Liver (tissue), 8 donors: ENCODE measurements at regions not wholly inside any gene's neighbourhood (a gene's known extent, or its start where the extent isn't known, plus 50 kb on each side); places are given as distances from the start of the nearest gene placed in this dataset.

Experiments
- DNase-seq: peaks from one replicate; pipeline ENCODE4 v3.0.0-alpha.2; 2017; ENCODE audit warnings: low spot score
- H3K27ac ChIP-seq, 2 donors: one replicate each; pipeline ENCODE4 v1.7.0; 2013; ENCODE audit warnings: inconsistent platforms in 2 of 2, low read length in 2 of 2, control low read depth in 1 of 2, low read depth in 1 of 2, mild to moderate bottlenecking in 1 of 2
- H3K27me3 ChIP-seq, 4 donors: one replicate each; pipeline versions ENCODE4 v1.6.1 to v1.7.0; 2013; ENCODE audit warnings: low read length in 3 of 4, inconsistent platforms in 1 of 4, mild to moderate bottlenecking in 1 of 4, moderate library complexity in 1 of 4; ENCODE audit not compliant: control insufficient read depth in 4 of 4, insufficient read depth in 4 of 4
- H3K36me3 ChIP-seq, 4 donors: one replicate each; pipeline versions ENCODE4 v1.6.1 to v1.7.0; 2013; ENCODE audit warnings: low read length in 3 of 4, mild to moderate bottlenecking in 3 of 4, low read depth in 1 of 4, moderate library complexity in 1 of 4; ENCODE audit not compliant: control insufficient read depth in 4 of 4, insufficient read depth in 3 of 4
- H3K4me1 ChIP-seq, 4 donors: one replicate each; pipeline versions ENCODE4 v1.6.1 to v1.7.0; 2013; ENCODE audit warnings: low read length in 3 of 4, mild to moderate bottlenecking in 3 of 4, moderate library complexity in 1 of 4; ENCODE audit not compliant: control insufficient read depth in 4 of 4, insufficient read depth in 4 of 4
- H3K4me3 ChIP-seq, 3 donors: one replicate each; pipeline versions ENCODE4 v1.6.1 to v1.7.0; 2013; ENCODE audit warnings: low read length in 3 of 3, control low read depth in 1 of 3, low read depth in 1 of 3, mild to moderate bottlenecking in 1 of 3
- H3K9ac ChIP-seq, 2 donors: one replicate each; pipeline ENCODE4 v1.7.0; 2013; ENCODE audit warnings: low read length in 2 of 2, mild to moderate bottlenecking in 2 of 2, moderate library complexity in 2 of 2, control low read depth in 1 of 2, low read depth in 1 of 2
- H3K9me3 ChIP-seq, 4 donors: one replicate each; pipeline versions ENCODE4 v1.6.1 to v1.7.0; 2013; ENCODE audit warnings: low read length in 3 of 4; ENCODE audit not compliant: control insufficient read depth in 4 of 4
- ATF3 ChIP-seq: IDR thresholded peaks from 2 replicates; pipeline ENCODE4 v1.6.1; 2016; ENCODE audit warnings: antibody characterized with exemption
- CTCF ChIP-seq: fragments of 150-350 bp; IDR thresholded peaks from 2 replicates; pipeline ENCODE4 v1.5.1; 2017; ENCODE audit warnings: improper control_type of control experiment, low read depth, low read length; ENCODE audit not compliant: missing input control
- EGR1 ChIP-seq, 2 donors: IDR thresholded peaks; 2 replicates each; pipeline ENCODE4 v1.6.1; 2016 to 2018; ENCODE audit warnings: antibody characterized with exemption in 2 of 2, low read depth in 2 of 2
- FOXA2 ChIP-seq: IDR thresholded peaks from 2 replicates; pipeline ENCODE4 v1.6.1; 2016; ENCODE audit warnings: antibody characterized with exemption
- GABPA ChIP-seq, 2 donors: IDR thresholded peaks in 1 of 2; conservative IDR thresholded peaks in 1 of 2; 2 replicates each; pipeline ENCODE4 v1.6.1; 2016; ENCODE audit warnings: antibody characterized with exemption in 2 of 2, mild to moderate bottlenecking in 1 of 2, moderate library complexity in 1 of 2
- HNF4G ChIP-seq: IDR thresholded peaks from 2 replicates; pipeline ENCODE4 v1.6.1; 2016; ENCODE audit warnings: antibody characterized with exemption
- RAD21 ChIP-seq, 2 donors: IDR thresholded peaks; 2 replicates each; pipeline ENCODE4 v1.6.1; 2016; ENCODE audit warnings: antibody characterized with exemption in 2 of 2, mild to moderate bottlenecking in 2 of 2
- REST ChIP-seq: IDR thresholded peaks from 2 replicates; pipeline ENCODE4 v1.6.1; 2016; ENCODE audit warnings: antibody characterized with exemption, mild to moderate bottlenecking
- RXRA ChIP-seq, 2 donors: IDR thresholded peaks; 2 replicates each; pipeline ENCODE4 v1.6.1; 2017 to 2018; ENCODE audit warnings: antibody characterized with exemption in 2 of 2, mild to moderate bottlenecking in 1 of 2
- SP1 ChIP-seq: IDR thresholded peaks from 2 replicates; pipeline ENCODE4 v1.6.1; 2018; ENCODE audit warnings: antibody characterized with exemption, mild to moderate bottlenecking
- TAF1 ChIP-seq: conservative IDR thresholded peaks from 2 replicates; pipeline ENCODE4 v1.6.1; 2016; ENCODE audit warnings: antibody characterized with exemption, mild to moderate bottlenecking
- ZBTB33 ChIP-seq: IDR thresholded peaks from 2 replicates; pipeline ENCODE4 v1.6.1; 2016; ENCODE audit warnings: antibody characterized with exemption
- WGBS: extraction: QIAGEN DNeasy Blood & Tissue Kit; methylation state at CpG from one replicate; pipeline ENCODE4 v1.1.7; 2013; 5-methylcytosine and 5-hydroxymethylcytosine counted together
- donor health status: healthy.
- donor health status: healthy.
- donor health status: healthy.
- donor health status: healthy.
- donor health status: healthy.

GRCh38 chr16:55142405-55142804, 181.6 kb upstream of the IRX6 start:
- no peak for DNase-seq
- peaks cover 0 to 2% (median 0%) of the 10 kb centered on the region in 4 donors for H3K9me3 ChIP-seq
- no peak overlapping the region for H3K9ac ChIP-seq
- H3K27ac ChIP-seq = no peak overlapping the region
- H3K4me3 ChIP-seq = no peak overlapping the region
- no peaks in the 10 kb centered on the region for H3K36me3 ChIP-seq
- 85% methylated on average over 4 of the region's 4 CpGs for WGBS
- TF ChIP-seq RXRA (IDR thresholded peaks at IDR 0.05) = no peak
- no peak for TF ChIP-seq FOXA2
- H3K27me3 ChIP-seq = no peaks in the 10 kb centered on the region
- peaks cover 0 to 3% (median 0%) of the 10 kb centered on the region in 4 donors for H3K4me1 ChIP-seq

- no peak for TF ChIP-seq RAD21 (IDR thresholded peaks at IDR 0.05)
- no peak for TF ChIP-seq ZBTB33
- no peak for TF ChIP-seq CTCF
- no peak for TF ChIP-seq EGR1 (IDR thresholded peaks at IDR 0.05; ENCODE audit: low read depth in 2 of 2)
- TF ChIP-seq HNF4G = no peak
- TF ChIP-seq SP1 = no peak
- TF ChIP-seq RXRA (IDR thresholded peaks at IDR 0.05) = no peak
- Histone ChIP-seq H3K27ac (no peak overlapping the region), H3K9me3 (peaks cover 0 to 2% (median 0%) of the 10 kb centered on the region in 4 donors), H3K4me3 (no peak overlapping the region), H3K27me3 (no peaks in the 10 kb centered on the region), H3K4me1 (no peaks in the 10 kb centered on the region), H3K9ac (no peak overlapping the region), H3K36me3 (no peaks in the 10 kb centered on the region)
- WGBS = 93% methylated on average over 3 of the region's 3 CpGs
- no peak for DNase-seq
Observed at GRCh38 chr16:55144651-55145050, 179.4 kb upstream of the IRX6 start.

- Histone ChIP-seq H3K9ac (no peak overlapping the region), H3K27me3 (no peaks in the 10 kb centered on the region), H3K4me3 (no peak overlapping the region), H3K9me3 (peaks cover 0 to 2% (median 0%) of the 10 kb centered on the region in 4 donors), H3K4me1 (no peaks in the 10 kb centered on the region), H3K36me3 (no peaks in the 10 kb centered on the region), H3K27ac (no peak overlapping the region)
- no peak for TF ChIP-seq ATF3
- TF ChIP-seq GABPA (IDR thresholded peaks at IDR 0.05 in 1 of 2, conservative IDR thresholded peaks at IDR 0.05 in 1 of 2) = no peak
- no peak for TF ChIP-seq REST
- TF ChIP-seq ZBTB33 = no peak
- no peak for TF ChIP-seq TAF1
- TF ChIP-seq HNF4G = no peak
- TF ChIP-seq SP1 = no peak
- no peak for TF ChIP-seq CTCF
- TF ChIP-seq FOXA2 = no peak
- TF ChIP-seq RXRA (IDR thresholded peaks at IDR 0.05) = no peak
- TF ChIP-seq EGR1 (IDR thresholded peaks at IDR 0.05; ENCODE audit: low read depth in 2 of 2) = no peak
- 95% methylated on average over 2 of the region's 2 CpGs for WGBS
- no peak for DNase-seq
Observed at GRCh38 chr16:55145771-55146603, 178.0 kb upstream of the IRX6 start.
